Lower leg skin (tissue), 4 donors: ENCODE measurements at regions not wholly inside any gene's neighbourhood (a gene's known extent, or its start where the extent isn't known, plus 50 kb on each side); places are given as distances from the start of the nearest gene placed in this dataset.

Source experiments
- DNase-seq, 2 donors: peaks; one replicate each; pipeline ENCODE4 v3.0.0-alpha.2; 2019; ENCODE audit warnings: low spot score in 2 of 2
- H3K4me3 ChIP-seq: fragments of 200-600 bp; sonication (generic); 2 replicates; pipeline ENCODE4 v1.5.1; 2017; ENCODE audit warnings: mild to moderate bottlenecking, low read depth; ENCODE audit not compliant: poor library complexity, severe bottlenecking
- POLR2A ChIP-seq, 2 donors: fragments of 450-650 bp; IDR thresholded peaks; one replicate each; pipeline ENCODE4 v1.6.1; 2016 to 2017; ENCODE audit warnings: antibody characterized with exemption in 2 of 2, mild to moderate bottlenecking in 1 of 2, moderate library complexity in 1 of 2
- WGBS, 2 donors: methylation state at CpG; one replicate each; pipeline ENCODE4 v1.1.5; 2018; 5-methylcytosine and 5-hydroxymethylcytosine counted together
- intact Hi-C: fragments of 100-400 bp; cut with DNase I; formaldehyde crosslinking; loops from one replicate; pipeline ENCODE4 v1.15.0; 2023; ENCODE audit warnings: low total_unique reads
- TF ChIP-seq, protein P1 (sequence below), 3 donors: fragments of 450-650 bp; IDR thresholded peaks; one replicate each; pipeline ENCODE4 v1.5.1; 2016; ENCODE audit warnings: antibody characterized with exemption in 3 of 3, mild to moderate bottlenecking in 3 of 3, moderate library complexity in 2 of 3

DNA sequence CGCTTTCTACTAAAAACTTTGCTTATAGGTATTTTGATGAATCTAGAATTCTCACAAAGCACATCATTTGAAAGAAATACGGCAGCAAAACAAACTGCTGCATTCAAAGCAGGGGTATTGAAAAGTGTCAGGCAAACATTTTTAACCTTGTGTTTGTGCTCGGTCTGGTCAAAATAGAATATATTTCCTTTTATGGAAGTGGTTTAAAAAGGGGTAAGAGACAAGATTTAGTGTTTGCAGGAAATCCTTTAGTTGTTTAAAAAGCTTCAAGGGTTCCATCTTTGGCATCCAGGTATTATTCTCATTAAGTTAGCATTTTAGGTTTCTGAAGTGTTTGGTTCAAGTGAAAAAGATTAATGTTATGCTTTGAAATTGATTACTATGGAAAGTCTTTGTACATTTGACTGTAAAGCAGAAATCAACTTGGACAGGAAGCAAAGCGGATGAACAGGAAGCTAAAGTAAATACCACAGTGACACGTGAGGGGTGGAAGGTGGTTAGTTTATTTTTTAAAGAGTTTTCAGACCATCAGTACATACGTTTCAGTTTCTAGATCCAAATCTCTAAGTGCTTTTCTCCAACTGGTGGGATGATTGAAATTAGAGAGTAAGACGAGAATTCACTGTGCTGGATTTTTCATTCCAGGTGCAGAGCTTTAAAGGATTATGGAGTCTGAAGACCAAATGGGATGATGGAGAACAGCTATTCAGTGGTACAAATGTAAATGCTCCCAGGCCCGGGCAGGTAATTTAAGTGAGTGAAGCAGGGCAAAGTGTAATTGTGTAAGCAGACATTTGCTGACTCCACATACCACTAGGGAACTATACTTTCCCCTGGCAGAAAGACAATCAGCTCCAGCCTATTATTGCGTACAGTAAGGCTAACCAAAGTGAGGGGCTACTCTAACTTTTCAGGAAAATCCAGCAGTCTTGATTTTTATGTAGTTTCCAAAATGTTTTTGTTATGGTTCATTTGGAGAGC is 341.8 kb upstream of the TBL1XR1 start:
- no peak overlapping the region for H3K4me3 ChIP-seq
- no peak for DNase-seq
- intact Hi-C loops = no loop called here
- 65% methylated on average over 9 of the region's 9 CpGs for WGBS, 2 donors
- no peak for TF ChIP-seq POLR2A (IDR thresholded peaks at IDR 0.05)
- TF ChIP-seq, protein P1, sequence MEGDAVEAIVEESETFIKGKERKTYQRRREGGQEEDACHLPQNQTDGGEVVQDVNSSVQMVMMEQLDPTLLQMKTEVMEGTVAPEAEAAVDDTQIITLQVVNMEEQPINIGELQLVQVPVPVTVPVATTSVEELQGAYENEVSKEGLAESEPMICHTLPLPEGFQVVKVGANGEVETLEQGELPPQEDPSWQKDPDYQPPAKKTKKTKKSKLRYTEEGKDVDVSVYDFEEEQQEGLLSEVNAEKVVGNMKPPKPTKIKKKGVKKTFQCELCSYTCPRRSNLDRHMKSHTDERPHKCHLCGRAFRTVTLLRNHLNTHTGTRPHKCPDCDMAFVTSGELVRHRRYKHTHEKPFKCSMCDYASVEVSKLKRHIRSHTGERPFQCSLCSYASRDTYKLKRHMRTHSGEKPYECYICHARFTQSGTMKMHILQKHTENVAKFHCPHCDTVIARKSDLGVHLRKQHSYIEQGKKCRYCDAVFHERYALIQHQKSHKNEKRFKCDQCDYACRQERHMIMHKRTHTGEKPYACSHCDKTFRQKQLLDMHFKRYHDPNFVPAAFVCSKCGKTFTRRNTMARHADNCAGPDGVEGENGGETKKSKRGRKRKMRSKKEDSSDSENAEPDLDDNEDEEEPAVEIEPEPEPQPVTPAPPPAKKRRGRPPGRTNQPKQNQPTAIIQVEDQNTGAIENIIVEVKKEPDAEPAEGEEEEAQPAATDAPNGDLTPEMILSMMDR (IDR thresholded peaks at IDR 0.05) = no peak

DNA sequence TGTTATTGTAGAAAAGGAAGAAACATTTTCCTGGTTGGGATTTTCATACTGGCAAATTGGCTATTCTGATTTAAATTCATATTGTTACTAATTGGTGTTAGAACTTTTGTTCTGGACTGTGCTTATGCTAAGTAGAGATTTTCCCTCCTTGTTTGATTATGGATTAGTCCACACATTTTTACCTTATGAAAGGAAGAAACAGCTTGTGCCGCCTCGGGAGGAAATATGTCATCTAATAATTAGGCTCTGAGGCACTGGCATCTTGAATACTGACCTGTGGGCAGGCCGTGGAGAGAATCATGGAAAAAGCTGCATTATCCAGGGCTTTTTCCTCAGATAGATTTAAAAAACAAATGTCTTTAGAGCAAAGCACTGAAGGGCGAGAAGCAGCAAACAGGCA is 344.3 kb upstream of the TBL1XR1 start:
- WGBS, 2 donors = 85 to 90% methylated on average over 4 of the region's 4 CpGs
- DNase-seq = no peak
- intact Hi-C loops = no loop called here
- no peak for TF ChIP-seq POLR2A (IDR thresholded peaks at IDR 0.05)
- TF ChIP-seq, protein P1 (IDR thresholded peaks at IDR 0.05) = no peak
- H3K4me3 ChIP-seq = no peak overlapping the region

DNA sequence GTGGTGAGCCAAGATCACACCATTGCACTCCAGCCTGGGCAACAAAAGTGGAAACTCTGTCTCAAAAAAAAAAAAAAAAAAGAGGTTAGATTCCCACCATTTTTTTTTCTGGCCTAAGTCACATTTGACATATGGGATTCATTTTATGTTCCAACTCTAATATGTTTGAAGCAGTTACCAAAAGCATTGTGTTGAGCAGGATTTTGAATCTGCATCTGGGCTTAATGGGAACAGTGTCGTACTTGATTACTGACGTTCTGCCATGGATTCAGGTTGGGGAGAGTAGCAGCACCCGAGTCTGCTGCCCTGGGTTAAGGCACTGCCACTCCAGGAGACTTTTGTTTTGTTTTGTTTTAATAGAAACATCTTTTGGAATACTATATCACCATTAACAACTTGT is 348.7 kb upstream of the TBL1XR1 start:
- intact Hi-C loops = no loop called here
- WGBS, 2 donors = 60 to 71% methylated on average over 3 of the region's 3 CpGs
- TF ChIP-seq POLR2A (IDR thresholded peaks at IDR 0.05) = no peak
- TF ChIP-seq, protein P1 (IDR thresholded peaks at IDR 0.05) = no peak
- H3K4me3 ChIP-seq = no peak overlapping the region
- DNase-seq = no peak

DNA sequence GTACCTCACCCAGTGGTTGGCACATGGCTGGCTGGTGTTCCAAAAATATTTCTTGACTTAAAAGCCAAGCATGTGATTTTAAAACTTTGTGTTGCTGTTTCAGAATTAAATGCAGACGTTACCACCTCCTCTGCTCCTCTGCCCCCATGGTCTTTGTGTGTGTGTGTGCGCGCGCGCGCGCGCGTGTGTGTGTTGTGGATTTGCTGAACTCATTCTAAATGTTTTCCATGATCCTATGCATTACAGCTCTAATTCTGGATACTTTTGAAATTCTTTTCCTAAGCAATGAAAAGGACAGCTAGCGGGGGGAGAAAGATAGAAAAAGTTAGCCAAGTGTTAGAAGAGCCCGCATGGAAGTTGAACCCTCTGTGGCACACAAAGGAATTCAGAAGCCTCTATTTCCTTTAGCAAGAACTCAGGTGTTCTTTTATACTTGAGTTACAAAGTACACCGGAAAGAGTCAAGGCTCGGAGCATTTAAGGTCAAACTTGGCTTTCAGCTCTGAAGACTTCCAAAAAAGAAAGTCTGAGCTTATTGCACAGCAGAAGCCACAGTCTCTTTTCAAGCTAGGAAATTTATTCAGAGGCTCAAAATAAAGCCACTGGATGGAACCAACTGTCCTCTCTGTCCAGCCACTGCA is 350.5 kb upstream of the TBL1XR1 start:
- intact Hi-C loops = no loop called here
- TF ChIP-seq, protein P1 (IDR thresholded peaks at IDR 0.05) = no peak
- no peak for TF ChIP-seq POLR2A (IDR thresholded peaks at IDR 0.05)
- WGBS, 2 donors = 71 to 74% methylated on average over 13 of the region's 13 CpGs
- no peak for DNase-seq
- no peak overlapping the region for H3K4me3 ChIP-seq

DNA sequence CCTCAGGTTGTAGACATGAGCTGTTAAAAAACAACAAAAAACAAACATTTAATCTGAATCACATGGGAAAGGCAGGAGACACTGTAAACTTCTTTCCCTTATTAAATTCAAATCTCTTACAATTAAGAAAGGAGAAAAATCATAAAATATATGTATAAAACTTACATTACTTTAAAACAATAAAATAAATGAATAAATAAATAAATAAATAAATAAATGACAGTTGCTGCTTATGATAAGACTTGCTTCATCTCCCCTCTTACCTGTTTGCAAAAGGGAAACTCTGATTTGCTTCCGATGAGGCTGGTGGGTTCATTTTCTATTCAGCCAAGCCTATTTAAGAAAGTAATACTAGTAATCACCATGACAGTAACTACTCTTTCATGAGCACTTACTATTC is 353.4 kb upstream of the TBL1XR1 start:
- intact Hi-C loops = no loop called here
- TF ChIP-seq POLR2A (IDR thresholded peaks at IDR 0.05) = no peak
- TF ChIP-seq, protein P1 (IDR thresholded peaks at IDR 0.05) = no peak
- DNase-seq = no peak
- 98 to 100% methylated on average over 1 of the region's 1 CpG for WGBS, 2 donors
- no peak overlapping the region for H3K4me3 ChIP-seq
